IPS-18a (cell line): ENCODE measurements at regions not wholly inside any gene's neighbourhood (a gene's known extent, or its start where the extent isn't known, plus 50 kb on each side); places are given as distances from the start of the nearest gene placed in this dataset.

Experiments used
- H3K27ac ChIP-seq: one replicate; pipeline ENCODE4 v1.5.1; 2013; ENCODE audit warnings: low read length
- H3K27me3 ChIP-seq: one replicate; pipeline ENCODE4 v1.6.1; 2013; ENCODE audit warnings: mild to moderate bottlenecking, low read length; ENCODE audit not compliant: control insufficient read depth, insufficient read depth
- H3K36me3 ChIP-seq: one replicate; pipeline ENCODE4 v1.6.1; 2013; ENCODE audit warnings: low read depth, low read length; ENCODE audit not compliant: control insufficient read depth
- H3K4me1 ChIP-seq: one replicate; pipeline ENCODE4 v1.6.1; 2013; ENCODE audit warnings: low read depth, low read length; ENCODE audit not compliant: control insufficient read depth
- H3K4me3 ChIP-seq: one replicate; pipeline ENCODE4 v1.5.1; 2013; ENCODE audit warnings: low read length
- H3K9ac ChIP-seq: one replicate; pipeline ENCODE4 v1.6.1; 2013; ENCODE audit warnings: mild to moderate bottlenecking, low read length, moderate library complexity
- H3K9me3 ChIP-seq: one replicate; pipeline ENCODE4 v1.6.1; 2013; ENCODE audit warnings: low read depth, low read length; ENCODE audit not compliant: control insufficient read depth

GRCh38 chr15:62879770-62880169 lies 162.8 kb upstream of the TPM1 start:
- H3K4me1 ChIP-seq: peaks cover 14% of the 10 kb centered on the region
- no peaks in the 10 kb centered on the region for H3K36me3 ChIP-seq
- no peak overlapping the region for H3K4me3 ChIP-seq
- H3K9ac ChIP-seq: no peak overlapping the region
- H3K27ac ChIP-seq: no peak overlapping the region
- H3K27me3 ChIP-seq: no peaks in the 10 kb centered on the region
- no peaks in the 10 kb centered on the region for H3K9me3 ChIP-seq

- Histone ChIP-seq H3K9ac (no peak overlapping the region), H3K27ac (no peak overlapping the region), H3K27me3 (no peaks in the 10 kb centered on the region), H3K4me1 (peaks cover 11% of the 10 kb centered on the region), H3K36me3 (no peaks in the 10 kb centered on the region), H3K9me3 (no peaks in the 10 kb centered on the region), H3K4me3 (no peak overlapping the region)
Observed at GRCh38 chr15:62880278-62880677, 162.3 kb upstream of the TPM1 start.

- no peak overlapping the region for H3K9ac ChIP-seq
- no peak overlapping the region for H3K27ac ChIP-seq
- H3K27me3 ChIP-seq: no peaks in the 10 kb centered on the region
- H3K9me3 ChIP-seq: no peaks in the 10 kb centered on the region
- H3K4me1 ChIP-seq: peaks cover 11% of the 10 kb centered on the region
- H3K4me3 ChIP-seq: no peak overlapping the region
- H3K36me3 ChIP-seq: no peaks in the 10 kb centered on the region
Observed at GRCh38 chr15:62881056-62881455, 161.5 kb upstream of the TPM1 start.

- Histone ChIP-seq H3K27ac (no peak overlapping the region), H3K36me3 (no peaks in the 10 kb centered on the region), H3K27me3 (no peaks in the 10 kb centered on the region), H3K9me3 (no peaks in the 10 kb centered on the region), H3K9ac (no peak overlapping the region), H3K4me1 (peaks cover 30% of the 10 kb centered on the region), H3K4me3 (no peak overlapping the region)
Observed at GRCh38 chr15:62883938-62884479, 158.5 kb upstream of the TPM1 start.

GRCh38 chr15:62886431-62887071 lies 156.0 kb upstream of the TPM1 start:
- Histone ChIP-seq H3K9me3 (no peaks in the 10 kb centered on the region), H3K27me3 (no peaks in the 10 kb centered on the region), H3K4me3 (peak overlapping the region; percentile 46), H3K9ac (no peak overlapping the region), H3K36me3 (no peaks in the 10 kb centered on the region), H3K4me1 (peaks cover 24% of the 10 kb centered on the region), H3K27ac (no peak overlapping the region)

- Histone ChIP-seq H3K4me1 (peaks cover 24% of the 10 kb centered on the region), H3K4me3 (peak overlapping the region; percentile 46), H3K27me3 (no peaks in the 10 kb centered on the region), H3K27ac (no peak overlapping the region), H3K9ac (no peak overlapping the region), H3K9me3 (no peaks in the 10 kb centered on the region), H3K36me3 (no peaks in the 10 kb centered on the region)
Observed at GRCh38 chr15:62887113-62887570, 155.4 kb upstream of the TPM1 start.

- Histone ChIP-seq H3K9me3 (no peaks in the 10 kb centered on the region), H3K27me3 (no peaks in the 10 kb centered on the region), H3K9ac (no peak overlapping the region), H3K4me1 (peaks cover 24% of the 10 kb centered on the region), H3K36me3 (no peaks in the 10 kb centered on the region), H3K4me3 (no peak overlapping the region), H3K27ac (no peak overlapping the region)
Observed at GRCh38 chr15:62888623-62889022, 153.9 kb upstream of the TPM1 start.

GRCh38 chr15:62889141-62889661 lies 153.3 kb upstream of the TPM1 start:
- Histone ChIP-seq H3K9me3 (no peaks in the 10 kb centered on the region), H3K9ac (no peak overlapping the region), H3K4me3 (no peak overlapping the region), H3K27me3 (no peaks in the 10 kb centered on the region), H3K36me3 (no peaks in the 10 kb centered on the region), H3K27ac (no peak overlapping the region), H3K4me1 (peaks cover 26% of the 10 kb centered on the region)

- H3K36me3 ChIP-seq: no peaks in the 10 kb centered on the region
- no peaks in the 10 kb centered on the region for H3K9me3 ChIP-seq
- H3K27ac ChIP-seq: no peak overlapping the region
- no peak overlapping the region for H3K9ac ChIP-seq
- H3K4me1 ChIP-seq: peaks cover 31% of the 10 kb centered on the region
- H3K4me3 ChIP-seq: no peak overlapping the region
- no peaks in the 10 kb centered on the region for H3K27me3 ChIP-seq
Observed at GRCh38 chr15:62889734-62890505, 152.6 kb upstream of the TPM1 start.

GRCh38 chr15:62894322-62895085 lies 148.0 kb upstream of the TPM1 start:
- H3K27ac ChIP-seq: no peak overlapping the region
- no peaks in the 10 kb centered on the region for H3K9me3 ChIP-seq
- no peak overlapping the region for H3K9ac ChIP-seq
- no peaks in the 10 kb centered on the region for H3K36me3 ChIP-seq
- no peak overlapping the region for H3K4me3 ChIP-seq
- no peaks in the 10 kb centered on the region for H3K27me3 ChIP-seq
- peaks cover 27% of the 10 kb centered on the region for H3K4me1 ChIP-seq

- H3K27me3 ChIP-seq: no peaks in the 10 kb centered on the region
- no peak overlapping the region for H3K4me3 ChIP-seq
- H3K4me1 ChIP-seq: peaks cover 27% of the 10 kb centered on the region
- no peak overlapping the region for H3K27ac ChIP-seq
- no peaks in the 10 kb centered on the region for H3K9me3 ChIP-seq
- no peaks in the 10 kb centered on the region for H3K36me3 ChIP-seq
- H3K9ac ChIP-seq: no peak overlapping the region
Observed at GRCh38 chr15:62895139-62895866, 147.2 kb upstream of the TPM1 start.
